ENCODE measurements at regions not wholly inside any gene's neighbourhood (a gene's known extent, or its start where the extent isn't known, plus 50 kb on each side); places are given as distances from the start of the nearest gene placed in this dataset.

DNA sequence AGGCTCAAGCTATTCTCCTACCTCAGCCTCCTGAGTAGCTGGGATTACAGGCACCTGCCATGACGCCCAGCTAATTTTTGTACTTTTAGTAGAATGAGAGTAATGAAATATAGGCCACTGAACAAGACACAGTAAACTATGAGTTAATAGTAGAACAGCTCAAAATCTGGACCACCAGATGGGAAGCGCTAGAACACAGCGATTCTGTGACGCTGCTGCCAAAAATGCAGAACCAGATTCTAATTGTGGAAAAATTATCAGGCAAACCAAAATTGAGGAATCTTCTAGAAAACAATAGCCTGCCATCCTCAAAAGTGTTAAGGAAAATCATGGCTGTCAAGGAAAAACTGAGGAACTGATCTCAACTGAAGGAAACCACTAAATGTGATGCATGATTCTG, 111.4 kb upstream of the TIAM1 start:
- Histone ChIP-seq H3K56ac (ENCODE audit: low read length) (no peak overlapping the region), H2BK15ac (replicated peaks; ENCODE audit: low read depth) (no peak overlapping the region), H2AK5ac (ENCODE audit: low read length) (no peak overlapping the region), H3K4me2 (ENCODE audit: low read length) (no peak overlapping the region), H4K8ac (ENCODE audit: low read depth, low read length) (no peak overlapping the region), H2BK5ac (ENCODE audit: low read length) (no peak overlapping the region), H3K18ac (ENCODE audit: low read length) (no peak overlapping the region), H2BK120ac (ENCODE audit: low read depth, low read length) (no peak overlapping the region), H3K27me3 (ENCODE audit: insufficient read depth, low read length, poor library complexity) (no peaks in the 10 kb centered on the region), H3K27ac (ENCODE audit: low read depth, low read length) (no peak overlapping the region), H3K23ac (ENCODE audit: low read length) (no peak overlapping the region), H3K4me3 (ENCODE audit: low read length) (no peak overlapping the region), H3K4ac (ENCODE audit: low read depth, low read length) (no peak overlapping the region), H4K5ac (ENCODE audit: low read length) (no peak overlapping the region), H3K79me1 (ENCODE audit: low read length) (peaks cover 5% of the 10 kb centered on the region), H3K4me1 (ENCODE audit: control insufficient read depth, low read depth, low read length) (no peaks in the 10 kb centered on the region), H3K9ac (ENCODE audit: low read length) (no peak overlapping the region), H3K79me2 (ENCODE audit: control insufficient read depth, insufficient read depth, low read length) (no peaks in the 10 kb centered on the region), H3K36me3 (ENCODE audit: control insufficient read depth, insufficient read depth, low read length) (no peaks in the 10 kb centered on the region)
- no peak for DNase-seq
- no CpG with 5 or more reads among the region's 4 CpGs for WGBS (ENCODE audit: extremely low coverage, insufficient coverage, low lambda C conversion rate)

- H2BK120ac ChIP-seq (ENCODE audit: low read depth, low read length), result no peak overlapping the region
- no peak overlapping the region for H2BK5ac ChIP-seq (ENCODE audit: low read length)
- H2AK5ac ChIP-seq (ENCODE audit: low read length), result no peak overlapping the region
- peaks cover 7% of the 10 kb centered on the region for H3K79me1 ChIP-seq (ENCODE audit: low read length)
- no peaks in the 10 kb centered on the region for H3K4me1 ChIP-seq (ENCODE audit: control insufficient read depth, low read depth, low read length)
- WGBS (ENCODE audit: extremely low coverage, insufficient coverage, low lambda C conversion rate), result no CpG with 5 or more reads among the region's 9 CpGs
- no peak overlapping the region for H3K23ac ChIP-seq (ENCODE audit: low read length)
- H3K56ac ChIP-seq (ENCODE audit: low read length), result no peak overlapping the region
- no peak overlapping the region for H3K4ac ChIP-seq (ENCODE audit: low read depth, low read length)
- H4K8ac ChIP-seq (ENCODE audit: low read depth, low read length), result no peak overlapping the region
- no peak overlapping the region for H3K18ac ChIP-seq (ENCODE audit: low read length)
- no peaks in the 10 kb centered on the region for H3K79me2 ChIP-seq (ENCODE audit: control insufficient read depth, insufficient read depth, low read length)
- no peak overlapping the region for H3K27ac ChIP-seq (ENCODE audit: low read depth, low read length)
- H4K5ac ChIP-seq (ENCODE audit: low read length), result no peak overlapping the region
- H3K4me2 ChIP-seq (ENCODE audit: low read length), result no peak overlapping the region
- no peaks in the 10 kb centered on the region for H3K27me3 ChIP-seq (ENCODE audit: insufficient read depth, low read length, poor library complexity)
- H3K9ac ChIP-seq (ENCODE audit: low read length), result no peak overlapping the region
- no peak for DNase-seq
- H3K36me3 ChIP-seq (ENCODE audit: control insufficient read depth, insufficient read depth, low read length), result no peaks in the 10 kb centered on the region
- no peak overlapping the region for H2BK15ac ChIP-seq (replicated peaks; ENCODE audit: low read depth)
- no peak overlapping the region for H3K4me3 ChIP-seq (ENCODE audit: low read length)
Measured at GRCh38 chr21:31450980-31451379, 106.9 kb upstream of the TIAM1 start.

DNA sequence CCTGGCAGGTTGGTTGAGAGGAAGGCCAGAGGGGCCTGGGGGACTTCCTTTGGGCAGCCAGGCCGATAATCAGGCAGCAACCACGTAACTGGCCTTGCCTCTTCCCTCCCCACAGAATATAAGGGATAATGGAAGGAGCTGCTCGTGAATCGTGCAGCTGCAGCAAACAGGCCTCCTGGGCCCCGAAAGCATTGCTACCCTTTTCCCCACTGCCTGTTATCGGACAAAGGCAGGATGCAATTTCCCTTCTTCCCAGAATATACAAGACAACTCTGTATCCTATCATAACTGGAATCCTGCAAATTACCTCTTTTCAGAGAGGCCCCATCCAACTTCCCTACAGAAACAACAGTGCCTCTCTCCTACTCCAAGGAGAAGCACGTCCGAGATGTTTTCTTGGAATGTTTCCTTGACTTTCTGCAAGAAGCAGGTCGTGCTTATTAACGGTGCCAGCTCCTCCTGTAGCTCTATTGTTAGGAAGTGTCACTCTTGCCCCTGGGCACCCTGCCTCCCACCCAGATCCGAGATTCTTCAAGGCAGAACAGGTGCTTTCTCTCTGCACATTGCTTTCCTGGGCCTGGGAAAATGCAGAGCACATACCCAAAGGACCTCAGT, 106.0 kb upstream of the TIAM1 start:
- Histone ChIP-seq H3K4me1 (ENCODE audit: control insufficient read depth, low read depth, low read length) (no peaks in the 10 kb centered on the region), H2BK5ac (ENCODE audit: low read length) (no peak overlapping the region), H3K27me3 (ENCODE audit: insufficient read depth, low read length, poor library complexity) (no peaks in the 10 kb centered on the region), H3K23ac (ENCODE audit: low read length) (no peak overlapping the region), H3K27ac (ENCODE audit: low read depth, low read length) (no peak overlapping the region), H2BK120ac (ENCODE audit: low read depth, low read length) (no peak overlapping the region), H3K36me3 (ENCODE audit: control insufficient read depth, insufficient read depth, low read length) (no peaks in the 10 kb centered on the region), H4K8ac (ENCODE audit: low read depth, low read length) (no peak overlapping the region), H3K79me2 (ENCODE audit: control insufficient read depth, insufficient read depth, low read length) (no peaks in the 10 kb centered on the region), H3K18ac (ENCODE audit: low read length) (no peak overlapping the region), H3K4me2 (ENCODE audit: low read length) (no peak overlapping the region), H2BK15ac (replicated peaks; ENCODE audit: low read depth) (no peak overlapping the region), H4K5ac (ENCODE audit: low read length) (no peak overlapping the region), H3K56ac (ENCODE audit: low read length) (no peak overlapping the region), H3K4ac (ENCODE audit: low read depth, low read length) (no peak overlapping the region), H3K4me3 (ENCODE audit: low read length) (no peak overlapping the region), H2AK5ac (ENCODE audit: low read length) (no peak overlapping the region), H3K79me1 (ENCODE audit: low read length) (peaks cover 7% of the 10 kb centered on the region), H3K9ac (ENCODE audit: low read length) (no peak overlapping the region)
- no CpG with 5 or more reads among the region's 11 CpGs for WGBS (ENCODE audit: extremely low coverage, insufficient coverage, low lambda C conversion rate)
- no peak for DNase-seq

- Histone ChIP-seq H4K8ac (ENCODE audit: low read depth, low read length) (no peak overlapping the region), H3K4me2 (ENCODE audit: low read length) (no peak overlapping the region), H3K23ac (ENCODE audit: low read length) (no peak overlapping the region), H3K27me3 (ENCODE audit: insufficient read depth, low read length, poor library complexity) (no peaks in the 10 kb centered on the region), H3K79me1 (ENCODE audit: low read length) (peaks cover 3% of the 10 kb centered on the region), H3K4me3 (ENCODE audit: low read length) (no peak overlapping the region), H2BK120ac (ENCODE audit: low read depth, low read length) (no peak overlapping the region), H3K4me1 (ENCODE audit: control insufficient read depth, low read depth, low read length) (no peaks in the 10 kb centered on the region), H3K79me2 (ENCODE audit: control insufficient read depth, insufficient read depth, low read length) (no peaks in the 10 kb centered on the region), H3K56ac (ENCODE audit: low read length) (no peak overlapping the region), H3K27ac (ENCODE audit: low read depth, low read length) (no peak overlapping the region), H3K18ac (ENCODE audit: low read length) (no peak overlapping the region), H2BK5ac (ENCODE audit: low read length) (no peak overlapping the region), H2AK5ac (ENCODE audit: low read length) (no peak overlapping the region), H3K36me3 (ENCODE audit: control insufficient read depth, insufficient read depth, low read length) (no peaks in the 10 kb centered on the region), H3K4ac (ENCODE audit: low read depth, low read length) (no peak overlapping the region), H3K9ac (ENCODE audit: low read length) (no peak overlapping the region), H2BK15ac (replicated peaks; ENCODE audit: low read depth) (no peak overlapping the region), H4K5ac (ENCODE audit: low read length) (no peak overlapping the region)
- no CpG with 5 or more reads among the region's 3 CpGs for WGBS (ENCODE audit: extremely low coverage, insufficient coverage, low lambda C conversion rate)
- no peak for DNase-seq
Measured at GRCh38 chr21:31448496-31448895, 104.4 kb upstream of the TIAM1 start.

DNA sequence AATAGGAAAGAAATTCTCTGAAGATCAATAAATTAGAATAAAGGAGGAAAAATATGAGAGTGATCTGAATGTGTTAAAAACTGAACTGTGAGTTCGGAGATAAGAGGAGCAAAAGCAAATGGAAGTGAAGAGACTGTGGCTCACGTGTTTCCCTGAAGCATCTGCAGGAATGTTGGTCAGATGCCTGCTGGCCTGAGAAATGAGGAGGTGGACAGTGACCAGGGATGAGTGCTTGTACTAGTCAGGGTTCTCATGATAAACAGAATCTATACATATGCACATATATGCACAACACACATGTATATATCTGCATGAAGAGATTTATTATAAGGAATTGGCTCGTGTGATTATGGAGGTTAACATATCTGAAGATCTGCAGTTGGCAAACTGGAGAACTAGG, 103.4 kb upstream of the TIAM1 start:
- Histone ChIP-seq H3K36me3 (ENCODE audit: control insufficient read depth, insufficient read depth, low read length) (no peaks in the 10 kb centered on the region), H3K4me3 (ENCODE audit: low read length) (no peak overlapping the region), H3K79me1 (ENCODE audit: low read length) (peaks cover 3% of the 10 kb centered on the region), H2AK5ac (ENCODE audit: low read length) (no peak overlapping the region), H3K4ac (ENCODE audit: low read depth, low read length) (no peak overlapping the region), H3K23ac (ENCODE audit: low read length) (no peak overlapping the region), H3K4me1 (ENCODE audit: control insufficient read depth, low read depth, low read length) (no peaks in the 10 kb centered on the region), H3K27ac (ENCODE audit: low read depth, low read length) (no peak overlapping the region), H2BK120ac (ENCODE audit: low read depth, low read length) (no peak overlapping the region), H2BK5ac (ENCODE audit: low read length) (no peak overlapping the region), H3K27me3 (ENCODE audit: insufficient read depth, low read length, poor library complexity) (no peaks in the 10 kb centered on the region), H3K9ac (ENCODE audit: low read length) (no peak overlapping the region), H4K5ac (ENCODE audit: low read length) (no peak overlapping the region), H3K4me2 (ENCODE audit: low read length) (no peak overlapping the region), H4K8ac (ENCODE audit: low read depth, low read length) (no peak overlapping the region), H3K56ac (ENCODE audit: low read length) (no peak overlapping the region), H3K18ac (ENCODE audit: low read length) (no peak overlapping the region), H2BK15ac (replicated peaks; ENCODE audit: low read depth) (no peak overlapping the region), H3K79me2 (ENCODE audit: control insufficient read depth, insufficient read depth, low read length) (no peaks in the 10 kb centered on the region)
- no peak for DNase-seq
- WGBS (ENCODE audit: extremely low coverage, insufficient coverage, low lambda C conversion rate), result no CpG with 5 or more reads among the region's 3 CpGs

- no peak for DNase-seq
- H2BK5ac ChIP-seq (ENCODE audit: low read length), result no peak overlapping the region
- H3K9ac ChIP-seq (ENCODE audit: low read length), result no peak overlapping the region
- H4K8ac ChIP-seq (ENCODE audit: low read depth, low read length), result no peak overlapping the region
- no peak overlapping the region for H3K56ac ChIP-seq (ENCODE audit: low read length)
- no peak overlapping the region for H3K4me3 ChIP-seq (ENCODE audit: low read length)
- no peaks in the 10 kb centered on the region for H3K27me3 ChIP-seq (ENCODE audit: insufficient read depth, low read length, poor library complexity)
- H3K4ac ChIP-seq (ENCODE audit: low read depth, low read length), result no peak overlapping the region
- no peak overlapping the region for H3K27ac ChIP-seq (ENCODE audit: low read depth, low read length)
- no peak overlapping the region for H2BK15ac ChIP-seq (replicated peaks; ENCODE audit: low read depth)
- H3K23ac ChIP-seq (ENCODE audit: low read length), result no peak overlapping the region
- H3K79me1 ChIP-seq (ENCODE audit: low read length), result peaks cover 3% of the 10 kb centered on the region
- H3K4me1 ChIP-seq (ENCODE audit: control insufficient read depth, low read depth, low read length), result no peaks in the 10 kb centered on the region
- no peak overlapping the region for H3K4me2 ChIP-seq (ENCODE audit: low read length)
- H4K5ac ChIP-seq (ENCODE audit: low read length), result no peak overlapping the region
- no peaks in the 10 kb centered on the region for H3K79me2 ChIP-seq (ENCODE audit: control insufficient read depth, insufficient read depth, low read length)
- no peak overlapping the region for H2BK120ac ChIP-seq (ENCODE audit: low read depth, low read length)
- WGBS (ENCODE audit: extremely low coverage, insufficient coverage, low lambda C conversion rate), result no CpG with 5 or more reads among the region's 8 CpGs
- no peaks in the 10 kb centered on the region for H3K36me3 ChIP-seq (ENCODE audit: control insufficient read depth, insufficient read depth, low read length)
- no peak overlapping the region for H2AK5ac ChIP-seq (ENCODE audit: low read length)
- no peak overlapping the region for H3K18ac ChIP-seq (ENCODE audit: low read length)
Measured at GRCh38 chr21:31446226-31446855, 102.3 kb upstream of the TIAM1 start.

Measured in mesendoderm (in vitro differentiated cells).